ENCODE measurements at regions not wholly inside any gene's neighbourhood (a gene's known extent, or its start where the extent isn't known, plus 50 kb on each side); places are given as distances from the start of the nearest gene placed in this dataset.

DNA sequence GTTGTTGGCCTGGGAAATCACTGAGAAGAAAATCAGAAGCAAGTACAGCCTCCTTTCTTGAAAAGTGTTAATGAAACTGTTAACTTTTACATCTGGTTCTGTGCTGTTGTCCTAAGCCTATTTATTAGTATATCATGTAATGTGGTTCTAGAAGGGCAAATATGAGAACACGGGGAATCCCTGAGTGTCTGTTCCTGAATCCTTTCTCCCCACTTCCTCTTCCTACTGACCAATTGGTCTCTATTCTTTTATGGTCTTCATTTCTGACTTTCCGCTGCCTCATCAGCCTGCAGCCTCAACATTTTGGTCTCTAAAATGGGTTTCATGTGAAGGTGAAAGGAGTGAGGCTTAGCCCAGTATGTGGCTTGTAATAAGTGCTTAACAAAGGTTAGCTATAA, 159.9 kb upstream of the MAMLD1 start:
- Histone ChIP-seq H3K79me2 (ENCODE audit: control insufficient read depth, insufficient read depth, low read length) (no peaks in the 10 kb centered on the region), H3K27me3 (replicated peaks in 1 of 2; ENCODE audit: control insufficient read depth in 2 of 2, insufficient read depth in 2 of 2, low read length in 1 of 2) (no peaks in the 10 kb centered on the region), H3K9me3 (replicated peaks; ENCODE audit: control insufficient read depth, insufficient read depth, low read length) (no peaks in the 10 kb centered on the region), H3K4me3 (no peak overlapping the region), H3K9ac (ENCODE audit: control insufficient read depth, insufficient read depth, low read length) (no peak overlapping the region), H3K4me1 (ENCODE audit: control insufficient read depth, insufficient read depth, low read length) (peaks cover 12% of the 10 kb centered on the region), H4K20me1 (ENCODE audit: control insufficient read depth, insufficient read depth) (no peaks in the 10 kb centered on the region), H3K4me2 (ENCODE audit: control insufficient read depth, insufficient read depth) (no peak overlapping the region), H2AFZ (ENCODE audit: control insufficient read depth, low read depth, low read length) (no peak overlapping the region), H3K27ac (ENCODE audit: control insufficient read depth, insufficient read depth) (no peak overlapping the region), H3K36me3 (ENCODE audit: control insufficient read depth in 2 of 2, insufficient read depth in 2 of 2, low read length in 1 of 2) (no peaks in the 10 kb centered on the region)
- ChIA-PET CTCF (no interaction called here), RAD21 (ENCODE audit: unreplicated experiment) (interaction anchor here (1.4 kb wide), 1 partner anchor 10 kb away, joined by 4 read pairs; no protein-coding TSS in a partner anchor), SMC1A (ENCODE audit: uncharacterized antibody, unreplicated experiment) (no interaction called here), POLR2A (no interaction called here)
- intact Hi-C loops (cut with micrococcal nuclease; ENCODE audit: unreplicated experiment) = loop anchor here (10.0 kb wide), 1 partner anchor 238 kb away; no protein-coding TSS in a partner anchor
- DNase-seq (ENCODE audit: low read depth, low spot score) (peak; percentile 19), ATAC-seq (peak; percentile 61), FAIRE-seq (no peak)
- WGBS (ENCODE audit: insufficient coverage, insufficient replicate concordance, low lambda C conversion rate, missing lambda C conversion rate) = 29% methylated on average over 2 of the region's 2 CpGs
- in situ Hi-C loops (cut with MboI) = no loop called here
- BruUV-seq (replicated peaks) = no TSS peak
- TF ChIP-seq JUNB (IDR thresholded peaks at IDR 0.05) (peak; percentile 41; the same call in 1 of the 2 replicates), SMARCA5 (IDR thresholded peaks at IDR 0.05) (no peak), EP300 (IDR thresholded peaks at IDR 0.05; ENCODE audit: borderline replicate concordance in 1 of 2, control insufficient read depth in 1 of 2, low read depth in 2 of 2, low read length in 2 of 2) (peak in 1 of 2 experiments; percentile 47; a peak in 1 of 4 replicates), ZBED1 (IDR thresholded peaks at IDR 0.05; ENCODE audit: borderline replicate concordance) (no peak), RUNX3 (IDR thresholded peaks at IDR 0.05; ENCODE audit: low read length) (peak; percentile 63), EGR1 (IDR thresholded peaks at IDR 0.05; ENCODE audit: borderline replicate concordance in 1 of 2, low read depth in 2 of 2, low read length in 2 of 2) (no peak), IKZF2 (IDR thresholded peaks at IDR 0.05) (peak in 1 of 2 experiments; percentile 34; a peak in 1 of 4 replicates), SRF (IDR thresholded peaks at IDR 0.05; ENCODE audit: low read depth in 2 of 2, low read length in 2 of 2) (no peak), BCL11A (IDR thresholded peaks at IDR 0.05; ENCODE audit: low read depth, low read length) (no peak), MYC (IDR thresholded peaks at IDR 0.05; ENCODE audit: insufficient read depth, insufficient read length, insufficient replicate concordance, low read length, severe bottlenecking) (no peak)
- TF ChIP-seq, protein P1, sequence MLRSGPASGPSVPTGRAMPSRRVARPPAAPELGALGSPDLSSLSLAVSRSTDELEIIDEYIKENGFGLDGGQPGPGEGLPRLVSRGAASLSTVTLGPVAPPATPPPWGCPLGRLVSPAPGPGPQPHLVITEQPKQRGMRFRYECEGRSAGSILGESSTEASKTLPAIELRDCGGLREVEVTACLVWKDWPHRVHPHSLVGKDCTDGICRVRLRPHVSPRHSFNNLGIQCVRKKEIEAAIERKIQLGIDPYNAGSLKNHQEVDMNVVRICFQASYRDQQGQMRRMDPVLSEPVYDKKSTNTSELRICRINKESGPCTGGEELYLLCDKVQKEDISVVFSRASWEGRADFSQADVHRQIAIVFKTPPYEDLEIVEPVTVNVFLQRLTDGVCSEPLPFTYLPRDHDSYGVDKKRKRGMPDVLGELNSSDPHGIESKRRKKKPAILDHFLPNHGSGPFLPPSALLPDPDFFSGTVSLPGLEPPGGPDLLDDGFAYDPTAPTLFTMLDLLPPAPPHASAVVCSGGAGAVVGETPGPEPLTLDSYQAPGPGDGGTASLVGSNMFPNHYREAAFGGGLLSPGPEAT (IDR thresholded peaks at IDR 0.05; ENCODE audit: low read depth) = no peak
- TF ChIP-seq, protein P2, sequence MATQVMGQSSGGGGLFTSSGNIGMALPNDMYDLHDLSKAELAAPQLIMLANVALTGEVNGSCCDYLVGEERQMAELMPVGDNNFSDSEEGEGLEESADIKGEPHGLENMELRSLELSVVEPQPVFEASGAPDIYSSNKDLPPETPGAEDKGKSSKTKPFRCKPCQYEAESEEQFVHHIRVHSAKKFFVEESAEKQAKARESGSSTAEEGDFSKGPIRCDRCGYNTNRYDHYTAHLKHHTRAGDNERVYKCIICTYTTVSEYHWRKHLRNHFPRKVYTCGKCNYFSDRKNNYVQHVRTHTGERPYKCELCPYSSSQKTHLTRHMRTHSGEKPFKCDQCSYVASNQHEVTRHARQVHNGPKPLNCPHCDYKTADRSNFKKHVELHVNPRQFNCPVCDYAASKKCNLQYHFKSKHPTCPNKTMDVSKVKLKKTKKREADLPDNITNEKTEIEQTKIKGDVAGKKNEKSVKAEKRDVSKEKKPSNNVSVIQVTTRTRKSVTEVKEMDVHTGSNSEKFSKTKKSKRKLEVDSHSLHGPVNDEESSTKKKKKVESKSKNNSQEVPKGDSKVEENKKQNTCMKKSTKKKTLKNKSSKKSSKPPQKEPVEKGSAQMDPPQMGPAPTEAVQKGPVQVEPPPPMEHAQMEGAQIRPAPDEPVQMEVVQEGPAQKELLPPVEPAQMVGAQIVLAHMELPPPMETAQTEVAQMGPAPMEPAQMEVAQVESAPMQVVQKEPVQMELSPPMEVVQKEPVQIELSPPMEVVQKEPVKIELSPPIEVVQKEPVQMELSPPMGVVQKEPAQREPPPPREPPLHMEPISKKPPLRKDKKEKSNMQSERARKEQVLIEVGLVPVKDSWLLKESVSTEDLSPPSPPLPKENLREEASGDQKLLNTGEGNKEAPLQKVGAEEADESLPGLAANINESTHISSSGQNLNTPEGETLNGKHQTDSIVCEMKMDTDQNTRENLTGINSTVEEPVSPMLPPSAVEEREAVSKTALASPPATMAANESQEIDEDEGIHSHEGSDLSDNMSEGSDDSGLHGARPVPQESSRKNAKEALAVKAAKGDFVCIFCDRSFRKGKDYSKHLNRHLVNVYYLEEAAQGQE (IDR thresholded peaks at IDR 0.05; ENCODE audit: low read depth, low read length) = no peak
- TF ChIP-seq, protein P3, sequence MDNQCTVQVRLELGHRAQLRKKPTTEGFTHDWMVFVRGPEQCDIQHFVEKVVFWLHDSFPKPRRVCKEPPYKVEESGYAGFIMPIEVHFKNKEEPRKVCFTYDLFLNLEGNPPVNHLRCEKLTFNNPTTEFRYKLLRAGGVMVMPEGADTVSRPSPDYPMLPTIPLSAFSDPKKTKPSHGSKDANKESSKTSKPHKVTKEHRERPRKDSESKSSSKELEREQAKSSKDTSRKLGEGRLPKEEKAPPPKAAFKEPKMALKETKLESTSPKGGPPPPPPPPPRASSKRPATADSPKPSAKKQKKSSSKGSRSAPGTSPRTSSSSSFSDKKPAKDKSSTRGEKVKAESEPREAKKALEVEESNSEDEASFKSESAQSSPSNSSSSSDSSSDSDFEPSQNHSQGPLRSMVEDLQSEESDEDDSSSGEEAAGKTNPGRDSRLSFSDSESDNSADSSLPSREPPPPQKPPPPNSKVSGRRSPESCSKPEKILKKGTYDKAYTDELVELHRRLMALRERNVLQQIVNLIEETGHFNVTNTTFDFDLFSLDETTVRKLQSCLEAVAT (IDR thresholded peaks at IDR 0.05) = no peak
- TF ChIP-seq, protein P4, sequence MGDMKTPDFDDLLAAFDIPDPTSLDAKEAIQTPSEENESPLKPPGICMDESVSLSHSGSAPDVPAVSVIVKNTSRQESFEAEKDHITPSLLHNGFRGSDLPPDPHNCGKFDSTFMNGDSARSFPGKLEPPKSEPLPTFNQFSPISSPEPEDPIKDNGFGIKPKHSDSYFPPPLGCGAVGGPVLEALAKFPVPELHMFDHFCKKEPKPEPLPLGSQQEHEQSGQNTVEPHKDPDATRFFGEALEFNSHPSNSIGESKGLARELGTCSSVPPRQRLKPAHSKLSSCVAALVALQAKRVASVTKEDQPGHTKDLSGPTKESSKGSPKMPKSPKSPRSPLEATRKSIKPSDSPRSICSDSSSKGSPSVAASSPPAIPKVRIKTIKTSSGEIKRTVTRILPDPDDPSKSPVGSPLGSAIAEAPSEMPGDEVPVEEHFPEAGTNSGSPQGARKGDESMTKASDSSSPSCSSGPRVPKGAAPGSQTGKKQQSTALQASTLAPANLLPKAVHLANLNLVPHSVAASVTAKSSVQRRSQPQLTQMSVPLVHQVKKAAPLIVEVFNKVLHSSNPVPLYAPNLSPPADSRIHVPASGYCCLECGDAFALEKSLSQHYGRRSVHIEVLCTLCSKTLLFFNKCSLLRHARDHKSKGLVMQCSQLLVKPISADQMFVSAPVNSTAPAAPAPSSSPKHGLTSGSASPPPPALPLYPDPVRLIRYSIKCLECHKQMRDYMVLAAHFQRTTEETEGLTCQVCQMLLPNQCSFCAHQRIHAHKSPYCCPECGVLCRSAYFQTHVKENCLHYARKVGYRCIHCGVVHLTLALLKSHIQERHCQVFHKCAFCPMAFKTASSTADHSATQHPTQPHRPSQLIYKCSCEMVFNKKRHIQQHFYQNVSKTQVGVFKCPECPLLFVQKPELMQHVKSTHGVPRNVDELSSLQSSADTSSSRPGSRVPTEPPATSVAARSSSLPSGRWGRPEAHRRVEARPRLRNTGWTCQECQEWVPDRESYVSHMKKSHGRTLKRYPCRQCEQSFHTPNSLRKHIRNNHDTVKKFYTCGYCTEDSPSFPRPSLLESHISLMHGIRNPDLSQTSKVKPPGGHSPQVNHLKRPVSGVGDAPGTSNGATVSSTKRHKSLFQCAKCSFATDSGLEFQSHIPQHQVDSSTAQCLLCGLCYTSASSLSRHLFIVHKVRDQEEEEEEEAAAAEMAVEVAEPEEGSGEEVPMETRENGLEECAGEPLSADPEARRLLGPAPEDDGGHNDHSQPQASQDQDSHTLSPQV (IDR thresholded peaks at IDR 0.05) = no peak
